PFSK-1 (cell line): ENCODE measurements at regions not wholly inside any gene's neighbourhood (a gene's known extent, or its start where the extent isn't known, plus 50 kb on each side); places are given as distances from the start of the nearest gene placed in this dataset.

Experiments
- FOXP2 ChIP-seq: optimal IDR thresholded peaks from 2 replicates; pipeline ENCODE3; 2011; ENCODE audit warnings: borderline replicate concordance, control low read depth, inconsistent platforms; ENCODE audit not compliant: insufficient read depth; ENCODE audit errors: extremely low read length, extremely low read depth
- POLR2AphosphoS5 ChIP-seq: IDR thresholded peaks from 2 replicates; pipeline ENCODE4 v1.6.1; 2012; ENCODE audit warnings: low read depth, mild to moderate bottlenecking, control low read depth, low read length, moderate library complexity
- SIN3A ChIP-seq: IDR thresholded peaks from 2 replicates; pipeline ENCODE4 v1.6.1; 2012; ENCODE audit warnings: mild to moderate bottlenecking, low read length, moderate library complexity, borderline replicate concordance; ENCODE audit not compliant: insufficient read depth
- TAF1 ChIP-seq: IDR thresholded peaks from 2 replicates; pipeline ENCODE4 v1.6.1; 2012; ENCODE audit warnings: low read length, control low read depth, borderline replicate concordance; ENCODE audit not compliant: insufficient read depth
- TF ChIP-seq, protein P1 (sequence below), 2 experiments: IDR thresholded peaks; 2 replicates each; pipeline versions ENCODE4 v1.6.1 to v1.8.0; 2011 to 2012; ENCODE audit warnings: low read depth in 2 of 2, low read length in 2 of 2, control low read depth in 1 of 2, inconsistent platforms in 1 of 2, mild to moderate bottlenecking in 1 of 2, moderate library complexity in 1 of 2; ENCODE audit not compliant: insufficient read depth in 1 of 2

DNA sequence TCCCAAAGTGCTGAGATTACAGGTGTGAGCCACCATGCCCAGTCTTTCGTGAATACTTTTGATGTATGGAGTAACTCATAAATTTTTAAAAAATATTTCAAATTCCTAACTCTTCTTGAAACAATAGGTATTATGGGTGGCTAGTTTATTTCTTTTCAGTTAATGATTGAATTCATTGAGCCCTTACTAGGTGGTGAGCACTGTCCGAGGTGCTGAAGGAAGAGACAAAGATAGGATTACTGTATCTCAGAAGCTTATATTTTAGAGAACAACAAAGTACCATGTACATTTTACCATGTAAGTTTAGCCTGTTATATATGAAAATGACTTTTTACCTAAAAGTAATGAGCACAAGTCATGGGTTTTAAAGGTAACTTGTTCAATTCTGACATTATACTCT is 418.3 kb downstream of the NPIPA7 start:
- no peak for TF ChIP-seq FOXP2
- TF ChIP-seq, protein P1, sequence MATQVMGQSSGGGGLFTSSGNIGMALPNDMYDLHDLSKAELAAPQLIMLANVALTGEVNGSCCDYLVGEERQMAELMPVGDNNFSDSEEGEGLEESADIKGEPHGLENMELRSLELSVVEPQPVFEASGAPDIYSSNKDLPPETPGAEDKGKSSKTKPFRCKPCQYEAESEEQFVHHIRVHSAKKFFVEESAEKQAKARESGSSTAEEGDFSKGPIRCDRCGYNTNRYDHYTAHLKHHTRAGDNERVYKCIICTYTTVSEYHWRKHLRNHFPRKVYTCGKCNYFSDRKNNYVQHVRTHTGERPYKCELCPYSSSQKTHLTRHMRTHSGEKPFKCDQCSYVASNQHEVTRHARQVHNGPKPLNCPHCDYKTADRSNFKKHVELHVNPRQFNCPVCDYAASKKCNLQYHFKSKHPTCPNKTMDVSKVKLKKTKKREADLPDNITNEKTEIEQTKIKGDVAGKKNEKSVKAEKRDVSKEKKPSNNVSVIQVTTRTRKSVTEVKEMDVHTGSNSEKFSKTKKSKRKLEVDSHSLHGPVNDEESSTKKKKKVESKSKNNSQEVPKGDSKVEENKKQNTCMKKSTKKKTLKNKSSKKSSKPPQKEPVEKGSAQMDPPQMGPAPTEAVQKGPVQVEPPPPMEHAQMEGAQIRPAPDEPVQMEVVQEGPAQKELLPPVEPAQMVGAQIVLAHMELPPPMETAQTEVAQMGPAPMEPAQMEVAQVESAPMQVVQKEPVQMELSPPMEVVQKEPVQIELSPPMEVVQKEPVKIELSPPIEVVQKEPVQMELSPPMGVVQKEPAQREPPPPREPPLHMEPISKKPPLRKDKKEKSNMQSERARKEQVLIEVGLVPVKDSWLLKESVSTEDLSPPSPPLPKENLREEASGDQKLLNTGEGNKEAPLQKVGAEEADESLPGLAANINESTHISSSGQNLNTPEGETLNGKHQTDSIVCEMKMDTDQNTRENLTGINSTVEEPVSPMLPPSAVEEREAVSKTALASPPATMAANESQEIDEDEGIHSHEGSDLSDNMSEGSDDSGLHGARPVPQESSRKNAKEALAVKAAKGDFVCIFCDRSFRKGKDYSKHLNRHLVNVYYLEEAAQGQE (IDR thresholded peaks at IDR 0.05; ENCODE audit: insufficient read depth in 1 of 2, low read depth in 2 of 2, low read length in 2 of 2): peak; percentile 50 to 82; a peak in 2 of 4 replicates

DNA sequence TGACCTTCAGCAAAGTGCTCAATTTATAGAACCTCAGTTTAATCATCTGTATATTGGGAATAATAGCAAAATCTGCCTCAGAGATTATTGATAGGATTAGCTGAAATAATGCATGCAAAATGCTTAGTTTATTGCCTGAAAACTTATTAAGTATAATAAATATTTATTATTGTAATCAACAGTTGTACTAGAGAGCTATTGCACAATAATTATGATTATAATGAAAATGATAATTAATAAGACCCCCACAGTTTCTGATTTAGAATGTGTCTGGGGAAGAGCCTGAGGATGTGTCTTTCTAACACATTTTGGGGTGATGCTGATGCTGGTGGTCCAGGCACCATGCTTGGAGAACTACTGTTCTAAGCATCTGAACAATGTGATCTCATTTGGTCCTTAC is 419.6 kb downstream of the NPIPA7 start:
- no peak for TF ChIP-seq FOXP2
- TF ChIP-seq SIN3A: no peak

GRCh38 chr16:16805809-16806208 is 426.9 kb downstream of the NPIPA7 start:
- TF ChIP-seq, protein P1 (IDR thresholded peaks at IDR 0.05; ENCODE audit: insufficient read depth in 1 of 2, low read depth in 2 of 2, low read length in 2 of 2): no peak
- TF ChIP-seq SIN3A (no peak), TAF1 (no peak), FOXP2 (no peak), POLR2AphosphoS5 (no peak)

DNA sequence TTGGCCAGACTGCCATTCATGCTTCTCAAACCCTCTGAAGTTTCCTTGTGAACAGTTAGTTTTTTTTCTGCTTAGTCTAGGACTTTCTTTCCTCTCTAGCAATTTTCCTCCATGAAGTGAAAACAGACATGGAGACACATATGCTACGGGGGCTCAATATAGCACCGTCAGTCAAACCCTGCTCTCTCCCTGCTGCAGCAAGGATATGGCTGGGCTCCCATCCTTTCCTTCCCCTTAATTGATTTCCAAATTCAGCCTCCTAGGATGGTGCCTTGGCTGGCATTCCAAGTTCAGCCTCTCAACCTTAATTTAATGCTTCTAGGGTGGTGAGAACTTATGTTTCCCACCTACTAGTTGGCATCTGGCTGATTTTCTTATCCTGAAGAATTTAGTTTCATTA is 436.7 kb downstream of the NPIPA7 start:
- no peak for TF ChIP-seq FOXP2
- TF ChIP-seq POLR2AphosphoS5: no peak
- TF ChIP-seq TAF1: no peak
- TF ChIP-seq, protein P1 (IDR thresholded peaks at IDR 0.05; ENCODE audit: insufficient read depth in 1 of 2, low read depth in 2 of 2, low read length in 2 of 2): no peak
- no peak for TF ChIP-seq SIN3A

DNA sequence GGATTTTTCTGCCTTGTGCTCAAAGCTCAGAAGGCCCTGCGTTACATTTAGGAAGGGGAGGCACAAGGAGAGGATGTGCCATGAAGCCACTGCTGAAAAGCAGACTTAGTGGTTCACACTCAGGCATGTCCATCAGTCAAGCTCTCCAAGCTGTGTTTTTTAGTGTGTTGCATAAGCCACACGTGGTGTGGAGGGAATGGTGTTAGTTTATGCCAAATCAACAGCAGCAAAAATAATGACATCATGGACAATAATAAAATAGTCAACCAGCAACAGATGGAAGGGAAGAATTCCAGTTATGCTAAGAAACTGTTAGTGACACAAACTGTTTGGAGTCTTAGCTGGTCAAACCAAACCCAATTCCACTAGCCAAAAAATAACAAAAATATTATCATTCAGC is 438.3 kb downstream of the NPIPA7 start:
- TF ChIP-seq FOXP2: no peak
- no peak for TF ChIP-seq POLR2AphosphoS5
- TF ChIP-seq, protein P1 (IDR thresholded peaks at IDR 0.05; ENCODE audit: insufficient read depth in 1 of 2, low read depth in 2 of 2, low read length in 2 of 2): no peak
- TF ChIP-seq TAF1: no peak
- no peak for TF ChIP-seq SIN3A
